Activated naive CD4-positive, alpha-beta T cell treated with anti-CD3 and anti-CD28 coated beads, Interleukin-2, amount 10 ng/mL, durations not matched to agents 7 days and 5 days (primary cell): ENCODE measurements at regions not wholly inside any gene's neighbourhood (a gene's known extent, or its start where the extent isn't known, plus 50 kb on each side); places are given as distances from the start of the nearest gene placed in this dataset.

Source experiments
- CTCF ChIA-PET: fragments of 350-600 bp; sonication (Branson Sonifier 250); formaldehyde crosslinking; loops from one replicate; lab custom pipeline; 2021; ENCODE audit warnings: antibody characterized with exemption; lab: Charles Lee
- DNase-seq: peaks from one replicate; pipeline ENCODE4 v3.0.0-alpha.2; 2020
- H3K27ac Mint-ChIP-seq: one replicate; pipeline ENCODE4 v1.8.0; 2021; ENCODE audit warnings: mild to moderate bottlenecking, moderate library complexity, mixed read lengths
- H3K27me3 Mint-ChIP-seq: one replicate; pipeline ENCODE4 v1.8.0; 2021; ENCODE audit warnings: mild to moderate bottlenecking, mixed read lengths
- H3K36me3 Mint-ChIP-seq: one replicate; pipeline ENCODE4 v1.8.0; 2021; ENCODE audit warnings: mixed read lengths
- H3K4me1 Mint-ChIP-seq: one replicate; pipeline ENCODE4 v1.8.0; 2021; ENCODE audit warnings: mixed read lengths
- H3K4me3 Mint-ChIP-seq: one replicate; pipeline ENCODE4 v1.8.0; 2021; ENCODE audit warnings: mild to moderate bottlenecking, moderate library complexity, mixed read lengths
- H3K9me3 Mint-ChIP-seq: one replicate; pipeline ENCODE4 v1.8.0; 2021; ENCODE audit warnings: mixed read lengths

DNA sequence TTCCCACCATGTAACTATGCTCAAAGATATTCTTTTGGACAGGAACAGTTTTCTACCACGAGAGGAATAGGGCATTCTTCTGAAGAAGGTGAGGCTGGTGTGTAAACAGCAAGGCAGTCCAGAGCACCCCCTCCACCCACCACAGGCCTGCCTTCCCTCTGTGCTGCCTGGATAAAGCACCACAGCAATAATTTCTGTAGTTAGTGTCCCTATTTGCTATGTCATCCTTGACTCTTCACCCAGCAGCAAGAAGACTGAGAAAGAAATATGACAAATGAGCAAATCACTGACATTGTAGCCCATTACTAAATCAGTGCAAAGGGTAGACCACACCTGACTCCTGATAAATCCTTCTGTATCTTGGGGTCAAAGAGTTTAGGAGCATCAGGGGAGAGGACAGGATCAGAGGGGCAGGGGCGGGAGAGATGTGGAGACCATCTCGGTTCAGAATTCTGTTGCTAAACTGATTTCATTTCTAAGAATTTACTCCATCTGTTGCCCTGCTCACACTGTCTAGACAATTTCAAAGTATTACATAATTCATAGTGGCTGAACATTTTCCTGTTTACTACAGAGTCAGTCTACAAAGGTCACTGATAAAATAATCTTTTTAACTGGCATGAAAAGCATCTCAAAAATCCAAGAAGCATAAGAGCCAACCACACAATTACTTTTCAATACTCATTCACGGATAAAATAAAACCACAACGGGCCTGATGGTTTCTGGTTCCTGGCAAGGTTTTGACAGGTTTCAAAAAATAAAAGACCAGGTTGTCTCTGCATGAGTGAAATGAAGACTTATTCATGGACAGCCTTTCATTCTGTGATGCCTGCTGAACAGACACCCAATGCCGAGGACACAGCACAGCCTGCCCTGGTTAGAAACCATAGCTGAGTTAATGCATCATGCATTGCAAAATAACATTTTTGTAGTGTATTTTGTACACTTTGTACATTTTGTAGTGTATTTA lies 88.4 kb upstream of the IRS2 start:
- Mint-ChIP-seq H3K27ac (no peak overlapping the region), H3K9me3 (no peaks in the 10 kb centered on the region), H3K27me3 (peaks cover 12% of the 10 kb centered on the region), H3K36me3 (no peaks in the 10 kb centered on the region), H3K4me1 (peaks cover 8% of the 10 kb centered on the region), H3K4me3 (no peak overlapping the region)
- no peak for DNase-seq
- CTCF ChIA-PET, result no interaction called here

DNA sequence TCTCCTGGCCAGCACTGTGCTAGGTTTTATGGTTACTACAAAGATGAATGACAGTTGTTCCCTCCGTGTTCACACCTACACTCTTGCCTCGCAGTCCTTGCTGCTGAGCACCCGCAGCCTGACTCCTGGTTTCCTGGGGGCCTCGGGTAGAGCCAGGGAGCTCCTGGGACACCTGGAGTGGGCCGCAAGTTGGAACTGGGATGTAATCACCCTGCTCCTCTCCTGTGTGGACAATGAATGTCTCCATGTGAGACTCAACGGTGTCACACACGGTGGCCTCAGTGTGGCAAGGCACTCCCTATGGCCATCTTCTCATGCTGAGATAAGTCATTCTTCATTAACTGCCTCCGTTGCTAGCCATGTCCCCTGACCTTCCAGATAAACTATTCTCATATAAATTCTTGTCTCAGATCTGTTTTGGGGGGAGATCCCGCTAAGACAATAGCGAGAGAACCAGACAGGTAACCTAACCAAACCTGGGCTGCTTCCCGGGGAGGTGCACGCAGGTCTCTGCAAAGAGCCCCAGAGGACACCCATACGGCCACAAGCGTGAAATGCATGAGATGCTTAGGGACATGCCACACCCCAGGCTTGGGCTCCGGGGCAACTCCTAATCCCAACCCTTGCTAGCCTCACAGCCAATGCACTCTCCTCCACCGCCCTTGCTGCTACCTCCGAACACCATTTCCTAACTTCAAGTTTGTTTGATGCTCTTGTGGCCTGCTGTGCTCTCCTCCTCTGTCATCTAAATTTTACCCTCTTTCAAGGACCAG lies 87.2 kb upstream of the IRS2 start:
- no peak overlapping the region for H3K27ac Mint-ChIP-seq
- no peak overlapping the region for H3K4me3 Mint-ChIP-seq
- H3K4me1 Mint-ChIP-seq, result peaks cover 12% of the 10 kb centered on the region
- CTCF ChIA-PET, result no interaction called here
- H3K9me3 Mint-ChIP-seq, result no peaks in the 10 kb centered on the region
- H3K36me3 Mint-ChIP-seq, result no peaks in the 10 kb centered on the region
- no peak for DNase-seq
- peaks cover 19% of the 10 kb centered on the region for H3K27me3 Mint-ChIP-seq

DNA sequence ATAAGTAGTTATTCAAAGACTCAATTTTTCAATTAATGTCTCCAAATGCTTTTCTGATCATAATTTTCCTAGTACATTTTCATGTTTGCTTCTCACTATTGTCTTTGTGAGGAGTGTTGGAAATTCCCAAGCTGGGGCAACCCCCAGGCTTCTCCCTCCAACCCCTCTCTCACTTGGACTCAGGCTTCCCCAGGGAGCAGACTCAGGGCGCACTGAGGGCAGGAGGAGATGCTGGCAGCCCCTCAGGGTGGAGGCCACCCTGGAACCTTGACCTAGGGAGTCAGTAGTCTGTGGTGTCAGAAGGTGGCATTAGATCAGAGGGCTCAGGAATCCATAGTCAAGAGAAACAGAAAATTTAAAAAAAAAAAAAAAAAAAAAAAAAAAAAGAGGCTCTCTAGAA lies 86.5 kb upstream of the IRS2 start:
- no peaks in the 10 kb centered on the region for H3K36me3 Mint-ChIP-seq

DNA sequence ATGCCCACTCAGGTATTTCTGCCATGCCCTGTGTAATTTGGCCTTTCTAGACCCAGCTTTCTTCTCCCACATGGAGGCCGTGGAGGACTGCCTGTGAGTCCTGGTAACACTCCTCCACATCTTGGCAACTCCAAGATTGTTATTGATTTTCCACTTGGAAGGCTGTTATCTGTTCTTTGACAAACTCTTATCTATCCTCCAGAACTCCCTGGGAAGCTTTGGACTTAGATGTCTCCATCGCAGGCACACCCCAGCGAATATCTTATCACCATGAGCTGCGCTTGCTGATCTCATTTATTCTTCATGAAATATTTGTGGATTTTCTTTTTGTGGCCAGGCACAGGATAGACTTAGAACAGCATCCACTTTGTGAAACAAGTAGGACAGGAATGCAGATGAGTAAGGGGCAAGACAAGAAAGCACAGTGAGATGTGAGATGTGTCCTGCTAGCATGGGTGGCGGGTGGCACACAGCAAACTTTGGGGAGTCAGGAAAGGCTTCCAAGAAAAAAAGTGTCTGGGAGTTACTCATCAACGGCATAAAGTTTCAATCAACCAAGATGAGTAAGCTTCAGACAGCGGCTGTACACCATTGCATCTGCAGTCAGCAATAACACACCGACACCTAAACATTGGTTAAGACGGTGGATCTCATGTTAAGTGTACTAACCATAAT lies 84.5 kb upstream of the IRS2 start:
- CTCF ChIA-PET, result no interaction called here
- H3K27me3 Mint-ChIP-seq, result peaks cover 27% of the 10 kb centered on the region
- H3K27ac Mint-ChIP-seq, result no peak overlapping the region
- no peak for DNase-seq
- H3K9me3 Mint-ChIP-seq, result no peaks in the 10 kb centered on the region
- peaks cover 12% of the 10 kb centered on the region for H3K4me1 Mint-ChIP-seq
- H3K36me3 Mint-ChIP-seq, result no peaks in the 10 kb centered on the region
- H3K4me3 Mint-ChIP-seq, result no peak overlapping the region

More for the DNA sequence above, 86.5 kb upstream of the IRS2 start:
- peaks cover 22% of the 10 kb centered on the region for H3K27me3 Mint-ChIP-seq
- no peaks in the 10 kb centered on the region for H3K9me3 Mint-ChIP-seq
- no peak overlapping the region for H3K27ac Mint-ChIP-seq
- no peak overlapping the region for H3K4me3 Mint-ChIP-seq
- no peak for DNase-seq
- CTCF ChIA-PET, result no interaction called here
- peaks cover 12% of the 10 kb centered on the region for H3K4me1 Mint-ChIP-seq

DNA sequence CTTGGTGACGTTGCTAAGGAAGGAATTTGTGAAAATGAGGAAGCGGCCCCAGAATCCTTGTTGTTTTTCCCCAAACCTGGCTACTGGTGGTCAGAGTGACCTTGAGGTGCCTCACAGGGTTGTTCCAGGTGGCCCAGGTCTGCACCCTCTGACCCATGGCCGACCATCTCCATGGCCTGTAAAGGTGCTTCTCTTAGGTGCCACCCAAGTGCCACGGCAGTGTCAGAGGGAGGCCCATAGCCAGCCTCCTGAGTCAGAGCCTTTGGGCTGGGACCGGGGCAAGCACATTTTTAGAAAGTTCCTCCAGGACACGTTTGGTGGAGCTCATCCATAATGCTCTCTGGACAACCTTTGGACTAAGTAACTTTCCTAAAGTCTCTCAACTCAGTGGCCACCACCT lies 83.9 kb upstream of the IRS2 start:
- no peaks in the 10 kb centered on the region for H3K9me3 Mint-ChIP-seq
- H3K4me3 Mint-ChIP-seq, result no peak overlapping the region
- CTCF ChIA-PET, result no interaction called here
- peaks cover 27% of the 10 kb centered on the region for H3K27me3 Mint-ChIP-seq
- DNase-seq, result no peak
- no peak overlapping the region for H3K27ac Mint-ChIP-seq
- peaks cover 9% of the 10 kb centered on the region for H3K4me1 Mint-ChIP-seq
- no peaks in the 10 kb centered on the region for H3K36me3 Mint-ChIP-seq

DNA sequence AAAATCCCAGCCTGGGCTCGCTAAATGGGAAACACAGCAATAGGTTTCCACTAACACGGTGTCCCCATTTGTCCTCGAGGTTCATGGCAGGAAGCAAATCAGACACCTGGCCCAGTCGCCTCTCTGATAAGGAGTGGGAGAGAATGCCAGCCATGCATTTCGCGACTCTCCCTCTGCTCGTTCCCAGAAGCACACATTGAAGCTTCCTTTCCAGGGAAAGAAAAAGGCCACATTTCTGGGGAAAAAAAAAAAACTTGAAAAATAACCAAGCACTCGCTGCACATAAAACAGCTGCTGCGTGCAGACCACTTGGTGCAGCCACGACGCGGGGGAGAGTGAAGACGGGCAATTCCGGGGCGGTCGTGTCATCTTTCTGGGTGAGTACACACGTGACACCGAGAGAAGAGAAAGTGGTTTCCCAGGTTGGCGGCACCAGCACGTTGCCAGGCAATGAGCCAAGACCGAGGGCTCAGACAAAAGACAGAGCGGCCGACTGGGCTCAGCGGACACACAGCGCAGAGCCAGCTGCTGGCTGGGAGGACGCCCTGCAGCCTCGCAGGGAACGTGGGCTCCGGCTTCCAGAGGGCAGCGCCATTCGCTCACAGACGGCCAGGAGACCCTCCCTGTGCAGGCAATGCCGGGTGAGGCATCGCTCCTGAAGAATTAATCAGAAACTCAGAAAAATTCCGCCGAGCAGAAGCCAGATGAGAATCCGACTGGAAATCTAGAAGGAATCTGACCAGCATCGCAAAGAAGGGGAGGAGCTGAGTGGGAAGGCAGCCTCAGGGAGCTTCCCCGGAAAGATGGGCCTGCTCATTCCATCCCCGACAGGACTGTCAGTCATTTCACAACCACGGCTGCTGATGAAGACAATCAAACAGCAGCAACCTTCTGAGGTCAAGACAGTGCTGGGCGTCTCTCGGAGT lies 83.2 kb upstream of the IRS2 start:
- Mint-ChIP-seq H3K4me1 (peaks cover 4% of the 10 kb centered on the region), H3K4me3 (peak overlapping the region; percentile 50), H3K36me3 (no peaks in the 10 kb centered on the region), H3K27me3 (peaks cover 27% of the 10 kb centered on the region), H3K9me3 (no peaks in the 10 kb centered on the region), H3K27ac (no peak overlapping the region)
- DNase-seq, result peak; percentile 52
- CTCF ChIA-PET, result no interaction called here

DNA sequence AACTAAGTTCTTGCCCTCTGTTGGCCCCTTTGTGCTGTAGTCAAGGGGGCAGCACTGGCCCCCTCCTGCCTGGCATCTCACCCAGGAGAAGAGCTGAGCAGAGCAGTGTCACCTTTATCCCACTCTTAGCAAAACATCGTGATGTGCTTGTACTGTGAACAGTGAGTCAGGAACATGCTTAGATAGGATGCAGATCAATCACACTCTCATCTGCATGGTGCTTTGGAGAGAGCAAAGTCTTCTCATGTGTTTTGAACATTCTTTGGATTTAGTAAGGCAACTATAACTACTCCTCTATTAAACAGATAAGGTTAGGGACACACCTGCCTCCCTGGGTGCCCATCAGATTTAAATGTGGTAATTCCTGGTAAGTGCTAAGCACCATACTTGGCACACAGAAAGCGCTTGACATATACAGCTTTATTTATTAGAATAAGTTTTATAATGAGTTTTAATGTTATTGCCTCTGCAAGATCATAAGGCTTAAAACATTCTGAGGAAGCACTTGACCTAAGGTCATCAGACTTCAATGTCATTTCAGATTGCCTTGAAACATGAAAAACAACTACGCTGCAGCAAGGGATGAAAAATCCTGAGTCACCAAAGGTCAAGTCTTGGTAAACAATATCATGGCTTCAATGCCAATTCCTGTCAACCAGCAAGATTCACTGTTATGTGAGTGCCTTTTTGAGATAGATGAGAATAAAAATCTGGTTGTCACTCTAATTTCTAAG lies 82.4 kb upstream of the IRS2 start:
- Mint-ChIP-seq H3K4me3 (no peak overlapping the region), H3K9me3 (no peaks in the 10 kb centered on the region), H3K4me1 (peaks cover 3% of the 10 kb centered on the region), H3K27ac (no peak overlapping the region), H3K36me3 (no peaks in the 10 kb centered on the region), H3K27me3 (peaks cover 27% of the 10 kb centered on the region)
- CTCF ChIA-PET, result no interaction called here
- no peak for DNase-seq

DNA sequence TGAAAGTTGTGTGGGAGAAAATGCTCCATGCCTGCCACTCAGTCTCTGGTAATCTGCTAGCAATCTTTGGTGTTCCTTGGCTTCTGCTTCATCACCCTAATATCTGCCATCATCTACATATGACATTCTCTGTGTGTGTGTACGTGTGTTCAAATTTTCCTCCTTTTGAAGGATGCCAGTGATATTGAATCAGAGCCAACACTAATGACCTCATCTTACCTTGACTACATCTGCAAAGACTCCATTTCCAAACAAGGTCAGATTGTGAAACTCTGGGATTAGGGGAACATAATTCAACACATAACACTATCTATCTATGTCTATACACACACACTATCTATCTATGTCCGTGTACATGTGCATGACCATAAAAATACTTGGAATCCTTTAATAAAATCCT lies 81.4 kb upstream of the IRS2 start:
- DNase-seq, result no peak
- no peak overlapping the region for H3K27ac Mint-ChIP-seq

DNA sequence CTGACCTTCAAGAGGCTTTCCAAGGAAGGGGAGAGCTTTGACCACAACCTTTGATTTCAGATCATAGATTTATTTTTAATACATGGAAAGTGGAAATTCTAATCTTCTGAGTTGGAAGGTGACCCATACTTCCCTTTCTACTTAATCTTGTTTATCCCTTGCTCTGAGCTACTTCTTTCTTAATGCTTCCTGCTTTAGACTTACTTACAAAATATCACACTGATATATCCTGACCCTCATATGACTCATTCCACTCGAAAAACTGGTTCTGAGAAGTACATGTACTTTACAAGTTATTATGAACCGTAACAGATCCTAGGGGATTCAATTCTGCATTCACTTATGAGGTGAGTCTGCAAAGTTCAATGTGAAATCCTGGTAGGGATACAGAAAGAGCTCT lies 76.2 kb upstream of the IRS2 start:
- H3K36me3 Mint-ChIP-seq, result no peaks in the 10 kb centered on the region
- DNase-seq, result no peak
- H3K9me3 Mint-ChIP-seq, result no peaks in the 10 kb centered on the region
- H3K4me3 Mint-ChIP-seq, result no peak overlapping the region
- H3K27me3 Mint-ChIP-seq, result peaks cover 41% of the 10 kb centered on the region
- CTCF ChIA-PET, result no interaction called here
- no peak overlapping the region for H3K27ac Mint-ChIP-seq
- no peaks in the 10 kb centered on the region for H3K4me1 Mint-ChIP-seq

More for the DNA sequence above, 81.4 kb upstream of the IRS2 start:
- CTCF ChIA-PET, result no interaction called here
- Mint-ChIP-seq H3K36me3 (no peaks in the 10 kb centered on the region), H3K27me3 (peaks cover 36% of the 10 kb centered on the region), H3K4me3 (no peak overlapping the region), H3K9me3 (no peaks in the 10 kb centered on the region), H3K4me1 (peaks cover 3% of the 10 kb centered on the region)

DNA sequence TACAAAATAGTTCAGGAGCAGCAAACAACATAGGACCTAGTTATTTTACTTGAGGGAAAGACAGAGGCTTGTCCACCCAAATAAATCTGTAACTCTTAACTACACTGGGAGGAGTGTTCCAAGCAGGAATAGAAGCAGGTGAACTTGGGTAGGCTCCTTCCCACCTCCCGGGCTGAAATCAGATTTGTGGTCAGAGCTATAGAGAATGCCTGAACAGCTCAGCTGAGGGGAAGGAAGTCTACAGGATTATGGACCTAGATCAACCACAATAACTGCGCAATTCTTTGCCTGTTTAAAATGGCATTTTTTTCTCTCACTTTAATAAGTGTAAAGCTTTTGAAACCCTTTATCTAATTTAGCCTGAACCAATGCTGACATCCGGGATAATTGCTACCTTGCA lies 73.5 kb upstream of the IRS2 start:
- no peaks in the 10 kb centered on the region for H3K9me3 Mint-ChIP-seq
- no peak overlapping the region for H3K4me3 Mint-ChIP-seq
- no peaks in the 10 kb centered on the region for H3K36me3 Mint-ChIP-seq
- H3K27ac Mint-ChIP-seq, result no peak overlapping the region
- DNase-seq, result no peak
- CTCF ChIA-PET, result no interaction called here
- peaks cover 36% of the 10 kb centered on the region for H3K27me3 Mint-ChIP-seq
- no peaks in the 10 kb centered on the region for H3K4me1 Mint-ChIP-seq

DNA sequence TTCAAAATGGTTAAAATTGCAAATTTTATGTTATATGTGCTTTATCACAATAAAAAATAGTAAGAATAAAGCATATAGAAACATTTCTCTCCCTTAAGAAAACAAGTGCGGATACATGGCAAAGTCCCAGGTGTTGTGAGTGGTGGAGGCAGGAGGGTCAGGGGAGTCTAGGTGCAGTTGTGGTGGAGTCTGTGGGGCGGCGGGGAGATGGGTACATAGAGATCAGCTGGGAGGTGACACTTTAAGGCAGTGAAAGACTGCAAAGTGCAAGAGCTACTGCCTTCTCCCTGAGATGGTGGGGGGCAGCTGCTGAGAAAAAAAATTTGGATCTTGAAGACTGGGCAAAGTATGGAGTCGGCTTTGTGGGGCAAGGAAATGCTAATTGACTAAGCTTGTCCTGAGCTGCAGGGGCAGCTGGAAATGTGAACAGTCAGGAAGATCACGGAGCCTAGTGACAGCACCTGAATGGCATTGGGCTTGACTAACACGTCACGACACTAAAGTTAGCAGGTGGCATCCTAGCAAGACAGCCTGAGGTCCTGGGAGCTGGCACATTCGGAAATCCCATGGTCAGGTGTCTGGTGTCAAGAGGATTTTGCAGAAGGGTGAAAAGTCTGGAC lies 72.9 kb upstream of the IRS2 start:
- no peaks in the 10 kb centered on the region for H3K4me1 Mint-ChIP-seq
- peaks cover 39% of the 10 kb centered on the region for H3K27me3 Mint-ChIP-seq
- no peak overlapping the region for H3K27ac Mint-ChIP-seq
- H3K9me3 Mint-ChIP-seq, result no peaks in the 10 kb centered on the region
- no peaks in the 10 kb centered on the region for H3K36me3 Mint-ChIP-seq
- no peak for DNase-seq
- CTCF ChIA-PET, result no interaction called here
- no peak overlapping the region for H3K4me3 Mint-ChIP-seq

DNA sequence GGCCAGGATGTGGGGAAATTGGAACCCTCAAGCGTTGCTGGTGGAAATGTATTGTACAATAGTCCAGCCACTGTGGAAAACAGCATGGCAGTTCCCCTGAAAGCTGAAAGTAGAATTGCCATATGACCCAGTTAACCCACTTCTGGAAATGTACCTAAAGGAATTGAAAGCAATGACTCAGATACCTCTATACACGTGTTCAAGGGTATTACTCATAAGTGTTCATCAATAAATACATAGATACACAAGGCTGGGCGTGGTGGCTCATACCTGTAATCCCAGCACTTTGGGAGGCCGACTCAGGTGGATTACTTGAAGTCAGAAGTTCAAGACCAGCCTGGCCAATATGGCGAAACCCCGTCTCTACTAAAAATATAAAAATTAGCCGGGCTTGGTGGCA lies 71.9 kb upstream of the IRS2 start:
- no peaks in the 10 kb centered on the region for H3K9me3 Mint-ChIP-seq

DNA sequence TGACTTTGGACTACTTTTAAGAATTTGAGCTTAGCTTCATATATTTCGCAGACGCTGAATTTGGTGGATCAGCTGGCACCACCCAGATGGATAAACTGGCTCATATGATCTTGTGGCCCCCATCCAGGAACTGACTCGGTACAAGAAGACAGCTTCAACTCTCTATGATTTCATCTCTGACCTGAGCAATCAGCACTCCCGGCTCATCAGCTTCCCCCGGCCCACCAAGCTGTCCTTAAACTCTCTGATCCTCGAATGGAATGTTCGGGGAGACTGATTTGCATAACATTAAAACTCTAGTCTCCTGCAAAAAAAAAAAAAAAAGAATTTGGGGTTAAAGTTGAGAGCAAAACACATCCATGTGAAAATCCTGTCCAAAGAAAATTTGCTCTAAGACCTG lies 71.4 kb upstream of the IRS2 start:
- H3K4me3 Mint-ChIP-seq, result no peak overlapping the region
- no peak for DNase-seq
- H3K27ac Mint-ChIP-seq, result no peak overlapping the region
- peaks cover 31% of the 10 kb centered on the region for H3K27me3 Mint-ChIP-seq
- no peaks in the 10 kb centered on the region for H3K4me1 Mint-ChIP-seq
- H3K36me3 Mint-ChIP-seq, result no peaks in the 10 kb centered on the region
- H3K9me3 Mint-ChIP-seq, result no peaks in the 10 kb centered on the region
- CTCF ChIA-PET, result no interaction called here

More for the DNA sequence above, 71.9 kb upstream of the IRS2 start:
- Mint-ChIP-seq H3K27ac (no peak overlapping the region), H3K4me1 (no peaks in the 10 kb centered on the region), H3K27me3 (peaks cover 36% of the 10 kb centered on the region), H3K4me3 (no peak overlapping the region), H3K36me3 (no peaks in the 10 kb centered on the region)
- DNase-seq, result no peak
- CTCF ChIA-PET, result no interaction called here
